Adrenal gland (tissue), 5 donors: ENCODE measurements at regions not wholly inside any gene's neighbourhood (a gene's known extent, or its start where the extent isn't known, plus 50 kb on each side); places are given as distances from the start of the nearest gene placed in this dataset.

Source experiments
- CTCF ChIP-seq, 6 experiments: fragments of 450-650 bp in 4 of 6; fragments of 200-600 bp in 2 of 6; sonication (generic) in 1 of 6; IDR thresholded peaks; 1 replicate in 5 of 6; 2 replicates in 1 of 6; pipeline versions ENCODE4 v1.5.1 to v1.8.0; 2016 to 2021; ENCODE audit warnings: antibody characterized with exemption in 6 of 6, mild to moderate bottlenecking in 2 of 6, moderate library complexity in 1 of 6
- POLR2A ChIP-seq, 2 donors: fragments of 450-650 bp; IDR thresholded peaks; one replicate each; pipeline ENCODE4 v1.6.1; 2017; ENCODE audit warnings: antibody characterized with exemption in 2 of 2, mild to moderate bottlenecking in 2 of 2, moderate library complexity in 1 of 2
- donor health status: DM: no; HTN: no; CAD: no.

- TF ChIP-seq CTCF (IDR thresholded peaks at IDR 0.05) (no peak), POLR2A (IDR thresholded peaks at IDR 0.05) (no peak)
Measured at GRCh38 chr16:87080571-87081167, 236.5 kb downstream of the C16orf95 start.
